ENCODE measurements at regions not wholly inside any gene's neighbourhood (a gene's known extent, or its start where the extent isn't known, plus 50 kb on each side); places are given as distances from the start of the nearest gene placed in this dataset.

DNA sequence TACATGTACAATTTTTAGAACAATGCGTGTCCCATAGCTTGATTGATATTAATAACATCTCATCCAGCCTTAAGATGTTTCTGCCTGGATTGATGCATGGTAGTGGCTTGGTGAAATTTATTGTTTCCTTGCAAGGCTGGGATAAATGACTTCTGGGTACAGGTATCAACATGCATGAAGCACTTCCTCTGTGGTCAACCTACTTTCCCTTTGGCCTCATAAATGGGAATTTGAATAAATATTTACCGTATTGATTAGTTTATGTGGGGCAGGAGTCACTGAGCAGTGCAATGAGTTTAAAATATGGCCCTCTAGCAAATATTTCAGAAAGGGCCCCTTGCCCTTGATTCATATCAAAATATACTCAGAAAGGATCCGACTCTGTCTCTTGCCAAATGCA lies 83.9 kb upstream of the KCNE2 start:
- no peak overlapping the region for H3K4me2 ChIP-seq
- FAIRE-seq = no peak
- H3K9me3 ChIP-seq = no peaks in the 10 kb centered on the region
- no peak for TF ChIP-seq MAFK (IDR thresholded peaks at IDR 0.05; ENCODE audit: partially characterized antibody)
- TF ChIP-seq, protein P1, sequence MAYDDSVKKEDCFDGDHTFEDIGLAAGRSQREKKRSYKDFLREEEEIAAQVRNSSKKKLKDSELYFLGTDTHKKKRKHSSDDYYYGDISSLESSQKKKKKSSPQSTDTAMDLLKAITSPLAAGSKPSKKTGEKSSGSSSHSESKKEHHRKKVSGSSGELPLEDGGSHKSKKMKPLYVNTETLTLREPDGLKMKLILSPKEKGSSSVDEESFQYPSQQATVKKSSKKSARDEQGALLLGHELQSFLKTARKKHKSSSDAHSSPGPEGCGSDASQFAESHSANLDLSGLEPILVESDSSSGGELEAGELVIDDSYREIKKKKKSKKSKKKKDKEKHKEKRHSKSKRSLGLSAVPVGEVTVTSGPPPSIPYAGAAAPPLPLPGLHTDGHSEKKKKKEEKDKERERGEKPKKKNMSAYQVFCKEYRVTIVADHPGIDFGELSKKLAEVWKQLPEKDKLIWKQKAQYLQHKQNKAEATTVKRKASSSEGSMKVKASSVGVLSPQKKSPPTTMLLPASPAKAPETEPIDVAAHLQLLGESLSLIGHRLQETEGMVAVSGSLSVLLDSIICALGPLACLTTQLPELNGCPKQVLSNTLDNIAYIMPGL (CRISPR knock-in tag; IDR thresholded peaks at IDR 0.05; ENCODE audit: borderline replicate concordance) = no peak
- TF ChIP-seq, protein P2, sequence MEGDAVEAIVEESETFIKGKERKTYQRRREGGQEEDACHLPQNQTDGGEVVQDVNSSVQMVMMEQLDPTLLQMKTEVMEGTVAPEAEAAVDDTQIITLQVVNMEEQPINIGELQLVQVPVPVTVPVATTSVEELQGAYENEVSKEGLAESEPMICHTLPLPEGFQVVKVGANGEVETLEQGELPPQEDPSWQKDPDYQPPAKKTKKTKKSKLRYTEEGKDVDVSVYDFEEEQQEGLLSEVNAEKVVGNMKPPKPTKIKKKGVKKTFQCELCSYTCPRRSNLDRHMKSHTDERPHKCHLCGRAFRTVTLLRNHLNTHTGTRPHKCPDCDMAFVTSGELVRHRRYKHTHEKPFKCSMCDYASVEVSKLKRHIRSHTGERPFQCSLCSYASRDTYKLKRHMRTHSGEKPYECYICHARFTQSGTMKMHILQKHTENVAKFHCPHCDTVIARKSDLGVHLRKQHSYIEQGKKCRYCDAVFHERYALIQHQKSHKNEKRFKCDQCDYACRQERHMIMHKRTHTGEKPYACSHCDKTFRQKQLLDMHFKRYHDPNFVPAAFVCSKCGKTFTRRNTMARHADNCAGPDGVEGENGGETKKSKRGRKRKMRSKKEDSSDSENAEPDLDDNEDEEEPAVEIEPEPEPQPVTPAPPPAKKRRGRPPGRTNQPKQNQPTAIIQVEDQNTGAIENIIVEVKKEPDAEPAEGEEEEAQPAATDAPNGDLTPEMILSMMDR (IDR thresholded peaks at IDR 0.05) = no peak
- TF ChIP-seq, protein P3, sequence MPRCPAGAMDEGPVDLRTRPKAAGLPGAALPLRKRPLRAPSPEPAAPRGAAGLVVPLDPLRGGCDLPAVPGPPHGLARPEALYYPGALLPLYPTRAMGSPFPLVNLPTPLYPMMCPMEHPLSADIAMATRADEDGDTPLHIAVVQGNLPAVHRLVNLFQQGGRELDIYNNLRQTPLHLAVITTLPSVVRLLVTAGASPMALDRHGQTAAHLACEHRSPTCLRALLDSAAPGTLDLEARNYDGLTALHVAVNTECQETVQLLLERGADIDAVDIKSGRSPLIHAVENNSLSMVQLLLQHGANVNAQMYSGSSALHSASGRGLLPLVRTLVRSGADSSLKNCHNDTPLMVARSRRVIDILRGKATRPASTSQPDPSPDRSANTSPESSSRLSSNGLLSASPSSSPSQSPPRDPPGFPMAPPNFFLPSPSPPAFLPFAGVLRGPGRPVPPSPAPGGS (IDR thresholded peaks at IDR 0.05) = no peak
- no peak for TF ChIP-seq ZSCAN20 (CRISPR knock-in tag; IDR thresholded peaks at IDR 0.05)
- TF ChIP-seq EHF (CRISPR knock-in tag; IDR thresholded peaks at IDR 0.05) = no peak
- no peak for TF ChIP-seq RARB (CRISPR knock-in tag; IDR thresholded peaks at IDR 0.05)
- no peak for TF ChIP-seq ZNF302 (CRISPR knock-in tag; IDR thresholded peaks at IDR 0.05)
- TF ChIP-seq NPAS2 (CRISPR knock-in tag; IDR thresholded peaks at IDR 0.05; ENCODE audit: borderline replicate concordance) = no peak
- TF ChIP-seq, protein P4, sequence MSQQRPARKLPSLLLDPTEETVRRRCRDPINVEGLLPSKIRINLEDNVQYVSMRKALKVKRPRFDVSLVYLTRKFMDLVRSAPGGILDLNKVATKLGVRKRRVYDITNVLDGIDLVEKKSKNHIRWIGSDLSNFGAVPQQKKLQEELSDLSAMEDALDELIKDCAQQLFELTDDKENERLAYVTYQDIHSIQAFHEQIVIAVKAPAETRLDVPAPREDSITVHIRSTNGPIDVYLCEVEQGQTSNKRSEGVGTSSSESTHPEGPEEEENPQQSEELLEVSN (IDR thresholded peaks at IDR 0.05; ENCODE audit: borderline replicate concordance, low read depth) = no peak
- no peak for TF ChIP-seq POLR2AphosphoS2 (conservative IDR thresholded peaks at IDR 0.05; ENCODE audit: low read length)
- TF ChIP-seq KDM1A (IDR thresholded peaks at IDR 0.05; ENCODE audit: low read depth) = no peak
- TF ChIP-seq HDAC2 (IDR thresholded peaks at IDR 0.05) = no peak
- no peak for TF ChIP-seq FOSL2 (IDR thresholded peaks at IDR 0.05)
- no peak for TF ChIP-seq FOSL2 (CRISPR knock-in tag; IDR thresholded peaks at IDR 0.05)
- no peak for TF ChIP-seq HOXA7 (CRISPR knock-in tag; IDR thresholded peaks at IDR 0.05)
- TF ChIP-seq, protein P5, sequence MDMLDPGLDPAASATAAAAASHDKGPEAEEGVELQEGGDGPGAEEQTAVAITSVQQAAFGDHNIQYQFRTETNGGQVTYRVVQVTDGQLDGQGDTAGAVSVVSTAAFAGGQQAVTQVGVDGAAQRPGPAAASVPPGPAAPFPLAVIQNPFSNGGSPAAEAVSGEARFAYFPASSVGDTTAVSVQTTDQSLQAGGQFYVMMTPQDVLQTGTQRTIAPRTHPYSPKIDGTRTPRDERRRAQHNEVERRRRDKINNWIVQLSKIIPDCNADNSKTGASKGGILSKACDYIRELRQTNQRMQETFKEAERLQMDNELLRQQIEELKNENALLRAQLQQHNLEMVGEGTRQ (IDR thresholded peaks at IDR 0.05) = no peak
- TF ChIP-seq FOSB (CRISPR knock-in tag; IDR thresholded peaks at IDR 0.05) = no peak
- 33% methylated on average over 3 of the region's 3 CpGs for WGBS (ENCODE audit: missing lambda C conversion rate)
- H3K27ac ChIP-seq = no peak overlapping the region
- H3K4me1 ChIP-seq = no peaks in the 10 kb centered on the region
- H3K4me3 ChIP-seq = no peak overlapping the region
- CTCF ChIA-PET = no interaction called here
- POLR2A ChIA-PET = no interaction called here
- ATAC-seq = no peak
- no peak for DNase-seq (ENCODE audit: low read depth in 1 of 2, low spot score in 1 of 2)

DNA sequence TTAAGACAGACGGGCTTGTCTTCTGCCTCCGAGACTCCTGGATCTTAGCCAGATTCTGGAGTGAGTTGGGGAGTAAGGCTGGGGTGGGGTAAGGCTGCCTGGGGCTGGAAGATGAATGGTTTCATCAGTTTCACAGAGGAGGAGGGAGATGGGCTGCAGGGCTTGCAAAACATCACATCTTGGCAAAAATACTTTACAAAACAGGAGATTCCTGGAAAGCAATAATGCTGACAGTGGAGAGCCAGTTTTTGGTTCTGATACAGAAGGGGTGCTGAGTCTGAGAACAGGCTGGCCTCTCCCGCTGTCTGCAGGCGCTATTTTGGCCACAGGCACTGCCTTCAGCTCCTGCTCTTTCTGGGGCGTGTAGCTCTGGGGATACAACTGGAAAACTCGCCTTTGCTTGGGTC lies 83.4 kb upstream of the KCNE2 start:
- DNase-seq (ENCODE audit: low read depth in 1 of 2, low spot score in 1 of 2) (no peak), FAIRE-seq (no peak), ATAC-seq (no peak)
- no peaks in the 10 kb centered on the region for H3K4me1 ChIP-seq
- ChIA-PET CTCF (interaction anchor here (1.0 kb wide), 1 partner anchor 9 kb away, joined by 3 read pairs; no protein-coding TSS in a partner anchor), POLR2A (no interaction called here)
- 38% methylated on average over 4 of the region's 6 CpGs for WGBS (ENCODE audit: missing lambda C conversion rate)
- no peak overlapping the region for H3K4me2 ChIP-seq
- TF ChIP-seq RAD21 (conservative IDR thresholded peaks at IDR 0.05 in 1 of 2, IDR thresholded peaks at IDR 0.05 in 1 of 2) = no peak
- TF ChIP-seq, protein P3 (IDR thresholded peaks at IDR 0.05) = no peak
- no peak for TF ChIP-seq CHD2 (IDR thresholded peaks at IDR 0.05; ENCODE audit: low read length, partially characterized antibody)
- TF ChIP-seq HOXB13 (CRISPR knock-in tag; IDR thresholded peaks at IDR 0.05; ENCODE audit: low read depth) = no peak
- TF ChIP-seq, protein P1 (CRISPR knock-in tag; IDR thresholded peaks at IDR 0.05; ENCODE audit: borderline replicate concordance) = no peak
- no peak for TF ChIP-seq MYC (IDR thresholded peaks at IDR 0.05; ENCODE audit: borderline replicate concordance, low read length)
- TF ChIP-seq NR3C1 (IDR thresholded peaks at IDR 0.05) = no peak
- TF ChIP-seq PHF8 (IDR thresholded peaks at IDR 0.05; ENCODE audit: borderline replicate concordance, low read depth) = no peak
- TF ChIP-seq KDM5A (IDR thresholded peaks at IDR 0.05) = no peak
- TF ChIP-seq POLR2AphosphoS2 (conservative IDR thresholded peaks at IDR 0.05; ENCODE audit: low read length) = no peak
- TF ChIP-seq, protein P6, sequence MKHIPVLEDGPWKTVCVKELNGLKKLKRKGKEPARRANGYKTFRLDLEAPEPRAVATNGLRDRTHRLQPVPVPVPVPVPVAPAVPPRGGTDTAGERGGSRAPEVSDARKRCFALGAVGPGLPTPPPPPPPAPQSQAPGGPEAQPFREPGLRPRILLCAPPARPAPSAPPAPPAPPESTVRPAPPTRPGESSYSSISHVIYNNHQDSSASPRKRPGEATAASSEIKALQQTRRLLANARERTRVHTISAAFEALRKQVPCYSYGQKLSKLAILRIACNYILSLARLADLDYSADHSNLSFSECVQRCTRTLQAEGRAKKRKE (CRISPR knock-in tag; IDR thresholded peaks at IDR 0.05; ENCODE audit: low read depth) = no peak
- no peak for TF ChIP-seq NPAS2 (CRISPR knock-in tag; IDR thresholded peaks at IDR 0.05; ENCODE audit: borderline replicate concordance)
- no peak for TF ChIP-seq TFCP2L1 (CRISPR knock-in tag; IDR thresholded peaks at IDR 0.05)
- H3K9me3 ChIP-seq = no peaks in the 10 kb centered on the region
- H3K27ac ChIP-seq = no peak overlapping the region
- H3K4me3 ChIP-seq = no peak overlapping the region
